GM12891 (cell line): ENCODE measurements at regions not wholly inside any gene's neighbourhood (a gene's known extent, or its start where the extent isn't known, plus 50 kb on each side); places are given as distances from the start of the nearest gene placed in this dataset.

ENCODE experiments used
- POLR2A ChIP-seq: IDR thresholded peaks from 2 replicates; pipeline ENCODE4 v1.6.1; 2011; ENCODE audit warnings: low read depth, low read length, control low read depth
- POLR2AphosphoS5 ChIP-seq: IDR thresholded peaks from 2 replicates; pipeline ENCODE4 v1.6.1; 2011; ENCODE audit warnings: low read depth, low read length, control low read depth
- POU2F2 ChIP-seq: IDR thresholded peaks from 2 replicates; pipeline ENCODE4 v1.6.1; 2011; ENCODE audit warnings: low read depth, mild to moderate bottlenecking, control low read depth, low read length, moderate library complexity
- SPI1 ChIP-seq: IDR thresholded peaks from 2 replicates; pipeline ENCODE4 v1.6.1; 2011; ENCODE audit warnings: low read depth, low read length, control low read depth
- TAF1 ChIP-seq: IDR thresholded peaks from 2 replicates; pipeline ENCODE4 v1.6.1; 2011; ENCODE audit warnings: low read depth, low read length, control low read depth

DNA sequence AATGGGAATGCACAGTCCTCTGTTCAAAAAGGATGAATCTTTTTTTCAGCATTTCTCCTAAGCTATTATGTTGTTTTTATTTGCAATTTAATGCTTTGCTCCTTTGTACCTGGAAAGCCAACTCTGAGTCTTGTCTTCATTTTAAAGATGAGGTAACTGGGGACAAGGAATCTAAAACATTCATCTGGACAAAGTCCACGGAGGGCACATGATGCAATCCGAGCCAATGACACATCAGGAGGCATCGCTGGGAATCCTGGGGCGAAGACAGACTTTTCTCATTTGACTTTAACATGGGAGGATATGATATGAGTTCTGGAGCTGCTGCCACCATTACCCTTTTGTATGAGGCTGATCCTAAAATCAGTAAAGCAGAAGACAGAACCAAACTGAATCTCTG is 116.5 kb upstream of the REG3G start:
- TF ChIP-seq POLR2A (no peak), SPI1 (no peak), POLR2AphosphoS5 (no peak), TAF1 (no peak), POU2F2 (no peak)
